ENCODE measurements at regions not wholly inside any gene's neighbourhood (a gene's known extent, or its start where the extent isn't known, plus 50 kb on each side); places are given as distances from the start of the nearest gene placed in this dataset.

- H3K36me3 ChIP-seq (replicated peaks in 1 of 2; ENCODE audit: control insufficient read depth in 1 of 2, insufficient read depth in 2 of 2, low read length in 1 of 2) = no peaks in the 10 kb centered on the region
- H3K9ac ChIP-seq = no peak overlapping the region
- no peak overlapping the region for H3K27ac ChIP-seq (ENCODE audit: low read depth in 2 of 2, low read length in 1 of 2)
- no peaks in the 10 kb centered on the region for H3F3A ChIP-seq (replicated peaks; ENCODE audit: insufficient read depth)
- H4K20me1 ChIP-seq (ENCODE audit: insufficient read depth) = no peaks in the 10 kb centered on the region
- ChIA-PET POLR2A (interaction anchor here (0.7 kb wide), 1 partner anchor 10 kb away, joined by 3 read pairs; no protein-coding TSS in a partner anchor), CTCF (interaction anchor here (0.7 to 3.0 kb wide), 37 partner anchors 8 to 1530 kb away, joined by 3 to 18 read pairs (median 4); no protein-coding TSS in a partner anchor)
- WGBS (ENCODE audit: low lambda C conversion rate) = 20% methylated on average over 11 of the region's 11 CpGs
- H3K27me3 ChIP-seq (ENCODE audit: insufficient read depth) = no peaks in the 10 kb centered on the region
- H3K4me2 ChIP-seq = no peak overlapping the region
- peak; percentile 40 for DNase-seq
- TF ChIP-seq TAF1 (IDR thresholded peaks at IDR 0.05; ENCODE audit: borderline replicate concordance, low read depth, low read length) = no peak
- TF ChIP-seq, protein P1, sequence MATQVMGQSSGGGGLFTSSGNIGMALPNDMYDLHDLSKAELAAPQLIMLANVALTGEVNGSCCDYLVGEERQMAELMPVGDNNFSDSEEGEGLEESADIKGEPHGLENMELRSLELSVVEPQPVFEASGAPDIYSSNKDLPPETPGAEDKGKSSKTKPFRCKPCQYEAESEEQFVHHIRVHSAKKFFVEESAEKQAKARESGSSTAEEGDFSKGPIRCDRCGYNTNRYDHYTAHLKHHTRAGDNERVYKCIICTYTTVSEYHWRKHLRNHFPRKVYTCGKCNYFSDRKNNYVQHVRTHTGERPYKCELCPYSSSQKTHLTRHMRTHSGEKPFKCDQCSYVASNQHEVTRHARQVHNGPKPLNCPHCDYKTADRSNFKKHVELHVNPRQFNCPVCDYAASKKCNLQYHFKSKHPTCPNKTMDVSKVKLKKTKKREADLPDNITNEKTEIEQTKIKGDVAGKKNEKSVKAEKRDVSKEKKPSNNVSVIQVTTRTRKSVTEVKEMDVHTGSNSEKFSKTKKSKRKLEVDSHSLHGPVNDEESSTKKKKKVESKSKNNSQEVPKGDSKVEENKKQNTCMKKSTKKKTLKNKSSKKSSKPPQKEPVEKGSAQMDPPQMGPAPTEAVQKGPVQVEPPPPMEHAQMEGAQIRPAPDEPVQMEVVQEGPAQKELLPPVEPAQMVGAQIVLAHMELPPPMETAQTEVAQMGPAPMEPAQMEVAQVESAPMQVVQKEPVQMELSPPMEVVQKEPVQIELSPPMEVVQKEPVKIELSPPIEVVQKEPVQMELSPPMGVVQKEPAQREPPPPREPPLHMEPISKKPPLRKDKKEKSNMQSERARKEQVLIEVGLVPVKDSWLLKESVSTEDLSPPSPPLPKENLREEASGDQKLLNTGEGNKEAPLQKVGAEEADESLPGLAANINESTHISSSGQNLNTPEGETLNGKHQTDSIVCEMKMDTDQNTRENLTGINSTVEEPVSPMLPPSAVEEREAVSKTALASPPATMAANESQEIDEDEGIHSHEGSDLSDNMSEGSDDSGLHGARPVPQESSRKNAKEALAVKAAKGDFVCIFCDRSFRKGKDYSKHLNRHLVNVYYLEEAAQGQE (IDR thresholded peaks at IDR 0.05; ENCODE audit: low read depth, low read length) = no peak
- peak; percentile 71; the same call in 1 of the 2 replicates for TF ChIP-seq SMC3 (IDR thresholded peaks at IDR 0.05; ENCODE audit: low read depth, low read length)
- TF ChIP-seq FOXM1 (IDR thresholded peaks at IDR 0.05; ENCODE audit: low read depth) = no peak
- no peak for TF ChIP-seq SIN3A (IDR thresholded peaks at IDR 0.05; ENCODE audit: borderline replicate concordance, low read depth, low read length)
- TF ChIP-seq, protein P2, sequence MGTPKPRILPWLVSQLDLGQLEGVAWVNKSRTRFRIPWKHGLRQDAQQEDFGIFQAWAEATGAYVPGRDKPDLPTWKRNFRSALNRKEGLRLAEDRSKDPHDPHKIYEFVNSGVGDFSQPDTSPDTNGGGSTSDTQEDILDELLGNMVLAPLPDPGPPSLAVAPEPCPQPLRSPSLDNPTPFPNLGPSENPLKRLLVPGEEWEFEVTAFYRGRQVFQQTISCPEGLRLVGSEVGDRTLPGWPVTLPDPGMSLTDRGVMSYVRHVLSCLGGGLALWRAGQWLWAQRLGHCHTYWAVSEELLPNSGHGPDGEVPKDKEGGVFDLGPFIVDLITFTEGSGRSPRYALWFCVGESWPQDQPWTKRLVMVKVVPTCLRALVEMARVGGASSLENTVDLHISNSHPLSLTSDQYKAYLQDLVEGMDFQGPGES (IDR thresholded peaks at IDR 0.05; ENCODE audit: low read depth, low read length) = no peak
- TF ChIP-seq RCOR1 (IDR thresholded peaks at IDR 0.05; ENCODE audit: low read length) = no peak
- TF ChIP-seq JUND (IDR thresholded peaks at IDR 0.05) = no peak
- no peak for TF ChIP-seq NFIC (IDR thresholded peaks at IDR 0.05; ENCODE audit: borderline replicate concordance)
- no peak for TF ChIP-seq EZH2phosphoT487 (IDR thresholded peaks at IDR 0.05; ENCODE audit: borderline replicate concordance, low read depth)
- TF ChIP-seq, protein P3, sequence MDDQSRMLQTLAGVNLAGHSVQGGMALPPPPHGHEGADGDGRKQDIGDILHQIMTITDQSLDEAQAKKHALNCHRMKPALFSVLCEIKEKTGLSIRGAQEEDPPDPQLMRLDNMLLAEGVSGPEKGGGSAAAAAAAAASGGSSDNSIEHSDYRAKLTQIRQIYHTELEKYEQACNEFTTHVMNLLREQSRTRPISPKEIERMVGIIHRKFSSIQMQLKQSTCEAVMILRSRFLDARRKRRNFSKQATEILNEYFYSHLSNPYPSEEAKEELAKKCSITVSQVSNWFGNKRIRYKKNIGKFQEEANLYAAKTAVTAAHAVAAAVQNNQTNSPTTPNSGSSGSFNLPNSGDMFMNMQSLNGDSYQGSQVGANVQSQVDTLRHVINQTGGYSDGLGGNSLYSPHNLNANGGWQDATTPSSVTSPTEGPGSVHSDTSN (IDR thresholded peaks at IDR 0.05) = no peak
- no peak for TF ChIP-seq CHD2 (IDR thresholded peaks at IDR 0.05; ENCODE audit: low read length, partially characterized antibody)
- TF ChIP-seq NRF1 (IDR thresholded peaks at IDR 0.05; ENCODE audit: low read depth, low read length) = no peak
- no peak for TF ChIP-seq GATA2 (CRISPR knock-in tag; IDR thresholded peaks at IDR 0.05)
- TF ChIP-seq POLR2AphosphoS5 (IDR thresholded peaks at IDR 0.05; ENCODE audit: low read depth, low read length) = no peak
- TF ChIP-seq, protein P4, sequence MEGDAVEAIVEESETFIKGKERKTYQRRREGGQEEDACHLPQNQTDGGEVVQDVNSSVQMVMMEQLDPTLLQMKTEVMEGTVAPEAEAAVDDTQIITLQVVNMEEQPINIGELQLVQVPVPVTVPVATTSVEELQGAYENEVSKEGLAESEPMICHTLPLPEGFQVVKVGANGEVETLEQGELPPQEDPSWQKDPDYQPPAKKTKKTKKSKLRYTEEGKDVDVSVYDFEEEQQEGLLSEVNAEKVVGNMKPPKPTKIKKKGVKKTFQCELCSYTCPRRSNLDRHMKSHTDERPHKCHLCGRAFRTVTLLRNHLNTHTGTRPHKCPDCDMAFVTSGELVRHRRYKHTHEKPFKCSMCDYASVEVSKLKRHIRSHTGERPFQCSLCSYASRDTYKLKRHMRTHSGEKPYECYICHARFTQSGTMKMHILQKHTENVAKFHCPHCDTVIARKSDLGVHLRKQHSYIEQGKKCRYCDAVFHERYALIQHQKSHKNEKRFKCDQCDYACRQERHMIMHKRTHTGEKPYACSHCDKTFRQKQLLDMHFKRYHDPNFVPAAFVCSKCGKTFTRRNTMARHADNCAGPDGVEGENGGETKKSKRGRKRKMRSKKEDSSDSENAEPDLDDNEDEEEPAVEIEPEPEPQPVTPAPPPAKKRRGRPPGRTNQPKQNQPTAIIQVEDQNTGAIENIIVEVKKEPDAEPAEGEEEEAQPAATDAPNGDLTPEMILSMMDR (IDR thresholded peaks at IDR 0.05) = peak; percentile 93
- TF ChIP-seq GABPA (IDR thresholded peaks at IDR 0.05; ENCODE audit: low read depth) = no peak
- no peak for TF ChIP-seq EP300 (IDR thresholded peaks at IDR 0.05; ENCODE audit: borderline replicate concordance in 1 of 2, low read depth in 1 of 2, low read length in 1 of 2)
- peak; percentile 84 for TF ChIP-seq RAD21 (IDR thresholded peaks at IDR 0.05; ENCODE audit: low read length)
- no peak for TF ChIP-seq ZBTB33 (IDR thresholded peaks at IDR 0.05; ENCODE audit: borderline replicate concordance, low read depth)
- no peak overlapping the region for H3K4me3 ChIP-seq (ENCODE audit: low read depth in 2 of 2, low read length in 1 of 2)
- H3K9me3 ChIP-seq = no peaks in the 10 kb centered on the region
- H2AFZ ChIP-seq (ENCODE audit: low read depth) = peak overlapping the region; percentile 26; the same call in 1 of the 2 replicates
- H3K9me2 ChIP-seq = no peaks in the 10 kb centered on the region
- H3K79me2 ChIP-seq (ENCODE audit: insufficient read depth) = no peaks in the 10 kb centered on the region
- H3K4me1 ChIP-seq (ENCODE audit: control insufficient read depth in 1 of 2, insufficient read depth in 2 of 2, low read depth in 1 of 2, low read length in 1 of 2) = peaks cover 0 to 6% of the 10 kb centered on the region in 2 experiments; a peak in 1 of 4 replicates
Observed at GRCh38 chr6:18595774-18596530, 208.8 kb downstream of the RNF144B start.
